Osteoblast (primary cell): ENCODE measurements at regions not wholly inside any gene's neighbourhood (a gene's known extent, or its start where the extent isn't known, plus 50 kb on each side); places are given as distances from the start of the nearest gene placed in this dataset.

ENCODE experiments used
- DNase-seq: peaks from one replicate; pipeline ENCODE4 v3.0.0; 2011; ENCODE audit warnings: low spot score, mixed read lengths; ENCODE audit not compliant: insufficient read length; ENCODE audit errors: missing footprints
- H2AFZ ChIP-seq: 2 replicates; pipeline ENCODE4 v1.6.0; 2011; ENCODE audit warnings: mild to moderate bottlenecking, low read length
- H3K27ac ChIP-seq: 2 replicates; pipeline ENCODE4 v1.5.1; 2011; ENCODE audit warnings: mild to moderate bottlenecking, low read depth, low read length, moderate library complexity
- H3K27me3 ChIP-seq: 2 replicates; pipeline ENCODE4 v1.6.0; 2012; ENCODE audit warnings: mild to moderate bottlenecking, control low read depth, inconsistent platforms, low read length, moderate library complexity; ENCODE audit not compliant: insufficient read depth
- H3K36me3 ChIP-seq: 2 replicates; pipeline ENCODE4 v1.5.1; 2011; ENCODE audit warnings: mild to moderate bottlenecking, low read length, control low read depth, moderate library complexity; ENCODE audit not compliant: insufficient read depth
- H3K4me1 ChIP-seq: 2 replicates; pipeline ENCODE4 v1.5.1; 2011; ENCODE audit warnings: mild to moderate bottlenecking, low read length, control low read depth, moderate library complexity; ENCODE audit not compliant: insufficient read depth
- H3K4me2 ChIP-seq: 2 replicates; pipeline ENCODE4 v1.6.0; 2011; ENCODE audit warnings: mild to moderate bottlenecking, low read length; ENCODE audit not compliant: insufficient read depth
- H3K4me3 ChIP-seq: fragments of 200-600 bp; sonication (generic); 3 replicates; pipeline ENCODE4 v1.5.1; 2012; ENCODE audit warnings: mild to moderate bottlenecking, low read length, inconsistent platforms; ENCODE audit not compliant: insufficient read depth
- H3K79me2 ChIP-seq: 2 replicates; pipeline ENCODE4 v1.6.0; 2012; ENCODE audit warnings: mild to moderate bottlenecking, low read length, control low read depth, inconsistent platforms; ENCODE audit not compliant: insufficient read depth
- H3K9me3 ChIP-seq: 2 replicates; pipeline ENCODE4 v1.5.1; 2011; ENCODE audit warnings: low read depth, low read length, control low read depth
- H4K20me1 ChIP-seq: 2 replicates; pipeline ENCODE4 v1.6.0; 2012; ENCODE audit warnings: mild to moderate bottlenecking, low read length, control low read depth; ENCODE audit not compliant: insufficient read depth
- TF ChIP-seq, protein P1 (sequence below): IDR thresholded peaks from 2 replicates; pipeline ENCODE4 v1.5.1; 2011; ENCODE audit warnings: mild to moderate bottlenecking, low read depth, low read length, moderate library complexity; ENCODE audit errors: extremely low read depth

- Histone ChIP-seq H2AFZ (no peak overlapping the region), H4K20me1 (no peaks in the 10 kb centered on the region), H3K9me3 (no peaks in the 10 kb centered on the region), H3K79me2 (no peaks in the 10 kb centered on the region), H3K4me2 (no peak overlapping the region), H3K27me3 (no peaks in the 10 kb centered on the region), H3K27ac (no peak overlapping the region), H3K4me1 (no peaks in the 10 kb centered on the region), H3K36me3 (no peaks in the 10 kb centered on the region), H3K4me3 (no peak overlapping the region)
- no peak for DNase-seq
- TF ChIP-seq, protein P1, sequence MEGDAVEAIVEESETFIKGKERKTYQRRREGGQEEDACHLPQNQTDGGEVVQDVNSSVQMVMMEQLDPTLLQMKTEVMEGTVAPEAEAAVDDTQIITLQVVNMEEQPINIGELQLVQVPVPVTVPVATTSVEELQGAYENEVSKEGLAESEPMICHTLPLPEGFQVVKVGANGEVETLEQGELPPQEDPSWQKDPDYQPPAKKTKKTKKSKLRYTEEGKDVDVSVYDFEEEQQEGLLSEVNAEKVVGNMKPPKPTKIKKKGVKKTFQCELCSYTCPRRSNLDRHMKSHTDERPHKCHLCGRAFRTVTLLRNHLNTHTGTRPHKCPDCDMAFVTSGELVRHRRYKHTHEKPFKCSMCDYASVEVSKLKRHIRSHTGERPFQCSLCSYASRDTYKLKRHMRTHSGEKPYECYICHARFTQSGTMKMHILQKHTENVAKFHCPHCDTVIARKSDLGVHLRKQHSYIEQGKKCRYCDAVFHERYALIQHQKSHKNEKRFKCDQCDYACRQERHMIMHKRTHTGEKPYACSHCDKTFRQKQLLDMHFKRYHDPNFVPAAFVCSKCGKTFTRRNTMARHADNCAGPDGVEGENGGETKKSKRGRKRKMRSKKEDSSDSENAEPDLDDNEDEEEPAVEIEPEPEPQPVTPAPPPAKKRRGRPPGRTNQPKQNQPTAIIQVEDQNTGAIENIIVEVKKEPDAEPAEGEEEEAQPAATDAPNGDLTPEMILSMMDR: no peak
Measured at GRCh38 chr9:22617156-22617555, 170.5 kb downstream of the DMRTA1 start.

DNA sequence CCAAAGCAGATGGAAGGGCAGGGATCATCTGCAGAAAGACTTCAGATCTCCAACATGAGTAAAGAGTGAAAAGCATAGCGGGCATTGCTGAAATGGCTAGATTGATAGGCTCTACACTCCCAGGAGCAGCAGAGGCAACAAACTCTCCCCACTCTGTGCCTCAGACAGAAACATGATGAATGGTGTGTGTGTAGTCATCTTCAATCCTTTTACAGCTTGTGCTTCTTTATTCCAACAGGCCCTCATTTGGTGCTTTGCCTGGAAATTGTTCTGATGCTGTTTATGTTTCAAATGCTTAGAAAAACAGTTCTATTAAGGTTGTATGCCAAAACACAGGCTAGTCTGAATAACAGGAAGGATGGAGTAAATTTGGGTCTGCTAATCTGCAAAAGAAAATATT lies 176.2 kb downstream of the DMRTA1 start:
- no peak overlapping the region for H3K4me2 ChIP-seq
- TF ChIP-seq, protein P1: no peak
- DNase-seq: no peak

GRCh38 chr9:22623236-22623635 lies 176.6 kb downstream of the DMRTA1 start:
- no peaks in the 10 kb centered on the region for H3K9me3 ChIP-seq
- no peaks in the 10 kb centered on the region for H4K20me1 ChIP-seq
- H3K4me2 ChIP-seq: no peak overlapping the region
- no peak overlapping the region for H3K4me3 ChIP-seq
- no peaks in the 10 kb centered on the region for H3K36me3 ChIP-seq
- TF ChIP-seq, protein P1: no peak
- H3K27me3 ChIP-seq: no peaks in the 10 kb centered on the region
- H2AFZ ChIP-seq: no peak overlapping the region
- no peaks in the 10 kb centered on the region for H3K79me2 ChIP-seq
- H3K4me1 ChIP-seq: no peaks in the 10 kb centered on the region
- H3K27ac ChIP-seq: no peak overlapping the region
- no peak for DNase-seq

More for the DNA sequence above, 176.2 kb downstream of the DMRTA1 start:
- H3K27me3 ChIP-seq: no peaks in the 10 kb centered on the region
- H3K4me1 ChIP-seq: no peaks in the 10 kb centered on the region
- H3K9me3 ChIP-seq: no peaks in the 10 kb centered on the region
- no peaks in the 10 kb centered on the region for H3K79me2 ChIP-seq
- no peaks in the 10 kb centered on the region for H4K20me1 ChIP-seq
- no peak overlapping the region for H2AFZ ChIP-seq
- H3K36me3 ChIP-seq: no peaks in the 10 kb centered on the region
- H3K27ac ChIP-seq: no peak overlapping the region
- no peak overlapping the region for H3K4me3 ChIP-seq

GRCh38 chr9:22625540-22625939 lies 178.9 kb downstream of the DMRTA1 start:
- TF ChIP-seq, protein P1: no peak
- no peak for DNase-seq
- no peaks in the 10 kb centered on the region for H3K4me1 ChIP-seq

More at GRCh38 chr9:22625540-22625939, 178.9 kb downstream of the DMRTA1 start:
- Histone ChIP-seq H3K27me3 (no peaks in the 10 kb centered on the region), H3K9me3 (no peaks in the 10 kb centered on the region), H3K79me2 (no peaks in the 10 kb centered on the region), H3K36me3 (no peaks in the 10 kb centered on the region), H3K4me2 (no peak overlapping the region), H3K27ac (no peak overlapping the region), H3K4me3 (no peak overlapping the region), H4K20me1 (no peaks in the 10 kb centered on the region), H2AFZ (no peak overlapping the region)
